Spleen (tissue), 11 donors: ENCODE measurements at regions not wholly inside any gene's neighbourhood (a gene's known extent, or its start where the extent isn't known, plus 50 kb on each side); places are given as distances from the start of the nearest gene placed in this dataset.

Experiments used
- DNase-seq: peaks from one replicate; pipeline ENCODE4 v3.0.0-alpha.2; 2020
- H3K27ac ChIP-seq, 8 donors: fragments of 200-600 bp; sonication (generic) in 7 of 8; 1 replicate in 4 of 8; 2 replicates in 4 of 8; pipeline versions ENCODE4 v1.5.0 to v1.8.0; 2016 to 2021; ENCODE audit warnings: inconsistent platforms in 4 of 8, mild to moderate bottlenecking in 4 of 8, moderate library complexity in 1 of 8
- H3K27me3 ChIP-seq, 7 donors: fragments of 200-600 bp; sonication (generic) in 6 of 7; replicated peaks in 1 of 7; 1 replicate in 4 of 7; 2 replicates in 3 of 7; pipeline versions ENCODE4 v1.5.0 to v1.8.0; 2016 to 2021; ENCODE audit warnings: inconsistent platforms in 3 of 7, mild to moderate bottlenecking in 1 of 7
- H3K36me3 ChIP-seq, 6 donors: fragments of 200-600 bp; sonication (generic) in 5 of 6; 1 replicate in 4 of 6; 2 replicates in 2 of 6; pipeline versions ENCODE4 v1.5.0 to v1.8.0; 2016 to 2021; ENCODE audit warnings: inconsistent platforms in 2 of 6
- H3K4me1 ChIP-seq, 6 donors: fragments of 200-600 bp; sonication (generic) in 5 of 6; 1 replicate in 3 of 6; 2 replicates in 3 of 6; pipeline versions ENCODE4 v1.5.0 to v1.8.0; 2016 to 2021; ENCODE audit warnings: inconsistent platforms in 3 of 6
- H3K4me3 ChIP-seq, 8 donors: fragments of 200-600 bp; sonication (generic) in 7 of 8; 1 replicate in 4 of 8; 2 replicates in 4 of 8; pipeline versions ENCODE4 v1.5.0 to v1.8.0; 2016 to 2021; ENCODE audit warnings: inconsistent platforms in 4 of 8, mild to moderate bottlenecking in 4 of 8, moderate library complexity in 2 of 8
- H3K9me3 ChIP-seq, 8 donors: fragments of 200-600 bp; sonication (generic) in 7 of 8; 1 replicate in 4 of 8; 2 replicates in 4 of 8; pipeline versions ENCODE4 v1.5.0 to v1.8.0; 2016 to 2021; ENCODE audit warnings: inconsistent platforms in 4 of 8
- CTCF ChIP-seq, 11 experiments: fragments of 200-600 bp in 7 of 11; fragments of 450-650 bp in 4 of 11; sonication (generic) in 4 of 11; IDR thresholded peaks in 8 of 11; conservative IDR thresholded peaks in 3 of 11; 1 replicate in 7 of 11; 2 replicates in 4 of 11; pipeline versions ENCODE4 v1.4.0 to v1.8.0; 2016 to 2021; ENCODE audit warnings: antibody characterized with exemption in 11 of 11, inconsistent platforms in 4 of 11, mild to moderate bottlenecking in 1 of 11
- POLR2A ChIP-seq, 3 donors: fragments of 450-650 bp; IDR thresholded peaks; one replicate each; pipeline ENCODE4 v1.5.1; 2017; ENCODE audit warnings: antibody characterized with exemption in 3 of 3, mild to moderate bottlenecking in 1 of 3
- POLR2AphosphoS5 ChIP-seq, 3 donors: sonication (generic); formaldehyde crosslinking; IDR thresholded peaks; one replicate each; pipeline ENCODE4 v1.5.1; 2017; ENCODE audit warnings: antibody characterized with exemption in 3 of 3
- WGBS, 5 donors: extraction: QIAGEN DNeasy Blood & Tissue Kit in 3 of 5; methylation state at CpG; one replicate each; pipeline versions ENCODE4 v1.1.5 to v1.1.7; 2013 to 2018; 5-methylcytosine and 5-hydroxymethylcytosine counted together
- intact Hi-C: fragments of 100-400 bp; cut with DNase I; formaldehyde crosslinking; loops from one replicate; pipeline ENCODE4 v1.15.0; 2023; ENCODE audit warnings: low total_unique reads
- donor health status: healthy with polysubstance abuse.
- donor health status: DM: no; HTN: no; CAD: no; lungs with moderate emphysema.
- donor health status: DM: no; HTN: no; CAD: no.
- donor health status: Bipolar disorder and iron deficiency.
- donor health status: healthy.
- donor health status: DM: no; HTN: no; CAD: no.
- donor health status: DM: yes; HTN: yes; CAD: no.

- H3K4me1 ChIP-seq = no peaks in the 10 kb centered on the region
- no peaks in the 10 kb centered on the region for H3K9me3 ChIP-seq
- no peak for TF ChIP-seq POLR2A (IDR thresholded peaks at IDR 0.05)
- no peak for TF ChIP-seq CTCF (IDR thresholded peaks at IDR 0.05 in 8 of 11, conservative IDR thresholded peaks at IDR 0.05 in 3 of 11)
- no peak for TF ChIP-seq POLR2AphosphoS5 (IDR thresholded peaks at IDR 0.05)
- WGBS, 5 donors = 72 to 89% (median 81%) methylated on average over 3 of the region's 3 CpGs
- no peak overlapping the region for H3K27ac ChIP-seq
- peaks cover 0 to 60% (median 0%) of the 10 kb centered on the region in 7 donors for H3K27me3 ChIP-seq
- intact Hi-C loops = no loop called here
- no peak overlapping the region for H3K4me3 ChIP-seq
- DNase-seq = no peak
- no peaks in the 10 kb centered on the region for H3K36me3 ChIP-seq
Observed at GRCh38 chr16:86437348-86437747, 73.0 kb upstream of the FOXF1 start.

- Histone ChIP-seq H3K4me1 (peaks cover 0 to 7% (median 0%) of the 10 kb centered on the region in 6 donors), H3K9me3 (peaks cover 0 to 6% (median 0%) of the 10 kb centered on the region in 8 donors), H3K27me3 (peaks cover 0 to 71% (median 14%) of the 10 kb centered on the region in 7 donors), H3K4me3 (no peak overlapping the region), H3K27ac (no peak overlapping the region), H3K36me3 (no peaks in the 10 kb centered on the region)
- DNase-seq = no peak
- intact Hi-C loops = no loop called here
- TF ChIP-seq CTCF (IDR thresholded peaks at IDR 0.05 in 8 of 11, conservative IDR thresholded peaks at IDR 0.05 in 3 of 11) (no peak), POLR2AphosphoS5 (IDR thresholded peaks at IDR 0.05) (no peak), POLR2A (IDR thresholded peaks at IDR 0.05) (no peak)
- WGBS, 5 donors = 74 to 87% (median 81%) methylated on average over 9 of the region's 9 CpGs
Observed at GRCh38 chr16:86442703-86443102, 67.6 kb upstream of the FOXF1 start.

- WGBS, 5 donors = 19 to 41% (median 22%) methylated on average over 12 to 21 of the region's 21 CpGs
- Histone ChIP-seq H3K27me3 (peaks cover 0 to 70% (median 14%) of the 10 kb centered on the region in 7 donors), H3K36me3 (no peaks in the 10 kb centered on the region), H3K4me3 (no peak overlapping the region), H3K4me1 (peaks cover 0 to 7% (median 0%) of the 10 kb centered on the region in 6 donors), H3K27ac (no peak overlapping the region), H3K9me3 (peaks cover 0 to 6% (median 0%) of the 10 kb centered on the region in 8 donors)
- intact Hi-C loops = no loop called here
- TF ChIP-seq CTCF (IDR thresholded peaks at IDR 0.05 in 8 of 11, conservative IDR thresholded peaks at IDR 0.05 in 3 of 11) (no peak), POLR2A (IDR thresholded peaks at IDR 0.05) (no peak), POLR2AphosphoS5 (IDR thresholded peaks at IDR 0.05) (no peak)
- no peak for DNase-seq
Observed at GRCh38 chr16:86443508-86444147, 66.7 kb upstream of the FOXF1 start.

GRCh38 chr16:86444261-86444660, 66.1 kb upstream of the FOXF1 start:
- H3K27me3 ChIP-seq = peaks cover 0 to 76% (median 14%) of the 10 kb centered on the region in 7 donors
- no peaks in the 10 kb centered on the region for H3K36me3 ChIP-seq
- 3 to 5% (median 4%) methylated on average over 15 to 17 of the region's 17 CpGs for WGBS, 5 donors
- DNase-seq = no peak
- intact Hi-C loops = no loop called here
- TF ChIP-seq POLR2AphosphoS5 (IDR thresholded peaks at IDR 0.05) = no peak
- TF ChIP-seq CTCF (IDR thresholded peaks at IDR 0.05 in 8 of 11, conservative IDR thresholded peaks at IDR 0.05 in 3 of 11) = no peak
- no peak for TF ChIP-seq POLR2A (IDR thresholded peaks at IDR 0.05)
- no peak overlapping the region for H3K4me3 ChIP-seq
- H3K9me3 ChIP-seq = peaks cover 0 to 6% (median 0%) of the 10 kb centered on the region in 8 donors
- no peak overlapping the region for H3K27ac ChIP-seq
- peaks cover 0 to 7% (median 0%) of the 10 kb centered on the region in 6 donors for H3K4me1 ChIP-seq
